GM23338 (cell line): ENCODE measurements at regions not wholly inside any gene's neighbourhood (a gene's known extent, or its start where the extent isn't known, plus 50 kb on each side); places are given as distances from the start of the nearest gene placed in this dataset.

ENCODE experiments used
- ATAC-seq: fragments of 200-7000 bp; cut with Tn5 transposase; 3 replicates; pipeline ENCODE4 v1.9.1; 2020
- DNase-seq: peaks from one replicate; pipeline ENCODE4 v3.0.0-alpha.2; 2015; ENCODE audit warnings: low spot score
- H2AFZ ChIP-seq: fragments of 200-600 bp; sonication (generic); 2 replicates; pipeline ENCODE4 v1.8.0; 2016; ENCODE audit warnings: antibody characterized with exemption, mild to moderate bottlenecking, moderate library complexity
- H3F3A ChIP-seq: fragments of 200-600 bp; sonication (generic); replicated peaks from 2 replicates; pipeline ENCODE4 v1.8.0; 2017; ENCODE audit warnings: antibody characterized with exemption, mixed run types, low read depth
- H3K27ac ChIP-seq: fragments of 200-600 bp; sonication (generic); 2 replicates; pipeline ENCODE4 v1.6.1; 2016; ENCODE audit warnings: low read depth
- H3K27me3 ChIP-seq: fragments of 200-600 bp; sonication (generic); 2 replicates; pipeline ENCODE4 v1.8.0; 2016; ENCODE audit warnings: mild to moderate bottlenecking, mixed run types, moderate library complexity; ENCODE audit not compliant: insufficient read depth
- H3K36me3 ChIP-seq: fragments of 200-600 bp; sonication (generic); 2 replicates; pipeline ENCODE4 v1.8.0; 2016; ENCODE audit warnings: mild to moderate bottlenecking; ENCODE audit not compliant: insufficient read depth
- H3K4me1 ChIP-seq: fragments of 200-600 bp; sonication (generic); 2 replicates; pipeline ENCODE4 v1.8.0; 2016; ENCODE audit warnings: mild to moderate bottlenecking, moderate library complexity; ENCODE audit not compliant: insufficient read depth
- H3K4me2 ChIP-seq: fragments of 200-600 bp; sonication (generic); 2 replicates; pipeline ENCODE4 v1.7.1; 2017; ENCODE audit warnings: mixed run types
- H3K4me3 ChIP-seq: fragments of 200-600 bp; sonication (generic); 2 replicates; pipeline ENCODE4 v1.6.1; 2016; ENCODE audit warnings: mixed run types
- H3K79me2 ChIP-seq: fragments of 200-600 bp; sonication (generic); replicated peaks from 2 replicates; pipeline ENCODE4 v1.8.0; 2017; ENCODE audit warnings: mild to moderate bottlenecking; ENCODE audit not compliant: insufficient read depth
- H3K9me2 ChIP-seq: fragments of 200-600 bp; sonication (generic); 2 replicates; pipeline ENCODE4 v1.8.0; 2017; ENCODE audit not compliant: insufficient read depth
- H4K20me1 ChIP-seq: fragments of 200-600 bp; sonication (generic); replicated peaks from 2 replicates; pipeline ENCODE4 v1.8.0; 2017; ENCODE audit warnings: mild to moderate bottlenecking; ENCODE audit not compliant: insufficient read depth
- H3K27ac Mint-ChIP-seq: 2 replicates; pipeline ENCODE4 v1.8.0; 2020; ENCODE audit warnings: inconsistent platforms, mild to moderate bottlenecking, moderate library complexity, mixed read lengths
- H3K27me3 Mint-ChIP-seq: 3 replicates; pipeline ENCODE4 v1.8.0; 2022; ENCODE audit warnings: low read depth, mild to moderate bottlenecking, moderate library complexity, mixed read lengths, inconsistent platforms; ENCODE audit not compliant: insufficient read depth, poor library complexity
- H3K36me3 Mint-ChIP-seq: 3 replicates; pipeline ENCODE4 v1.8.0; 2021; ENCODE audit warnings: low read depth, mild to moderate bottlenecking, inconsistent platforms, moderate library complexity, mixed read lengths
- H3K4me1 Mint-ChIP-seq: 3 replicates; pipeline ENCODE4 v1.8.0; 2020; ENCODE audit warnings: mild to moderate bottlenecking, inconsistent platforms, mixed read lengths
- H3K4me3 Mint-ChIP-seq: 3 replicates; pipeline ENCODE4 v1.8.0; 2021; ENCODE audit warnings: moderate library complexity, mild to moderate bottlenecking, inconsistent platforms, mixed read lengths
- H3K9me3 Mint-ChIP-seq: 3 replicates; pipeline ENCODE4 v1.8.0; 2020; ENCODE audit warnings: moderate library complexity, mild to moderate bottlenecking, inconsistent platforms, mixed read lengths
- CREB1 ChIP-seq: fragments of 250-450 bp; sonication (Bioruptor Pico); IDR thresholded peaks from 2 replicates; pipeline ENCODE4 v1.5.0; 2020; ENCODE audit warnings: low read depth, mild to moderate bottlenecking, moderate library complexity
- ETS1 ChIP-seq: IDR thresholded peaks from 2 replicates; pipeline ENCODE4 v1.6.1; 2016; ENCODE audit warnings: antibody characterized with exemption
- EZH2 ChIP-seq: fragments of 200-600 bp; sonication (generic); IDR thresholded peaks from one replicate; pipeline ENCODE4 v1.8.0; 2017; ENCODE audit warnings: antibody characterized with exemption, mild to moderate bottlenecking, low read depth; ENCODE audit not compliant: unreplicated experiment
- EZH2phosphoT487 ChIP-seq: fragments of 200-600 bp; sonication (generic); IDR thresholded peaks from one replicate; pipeline ENCODE4 v1.8.1; 2018; ENCODE audit warnings: antibody characterized with exemption; ENCODE audit not compliant: unreplicated experiment
- JUNB ChIP-seq: IDR thresholded peaks from one replicate; pipeline ENCODE4 v1.6.1; 2016; ENCODE audit warnings: antibody characterized with exemption; ENCODE audit not compliant: unreplicated experiment
- POLR2AphosphoS5 ChIP-seq: IDR thresholded peaks from 2 replicates; pipeline ENCODE4 v1.6.1; 2016; ENCODE audit warnings: antibody characterized with exemption, low read depth
- REST ChIP-seq: IDR thresholded peaks from one replicate; pipeline ENCODE4 v1.6.1; 2018; ENCODE audit warnings: antibody characterized with exemption; ENCODE audit not compliant: unreplicated experiment
- STAT1 ChIP-seq: IDR thresholded peaks from one replicate; pipeline ENCODE4 v1.6.1; 2016; ENCODE audit warnings: antibody characterized with exemption; ENCODE audit not compliant: unreplicated experiment
- ZNF114 ChIP-seq: fragments of 250-450 bp; sonication (Bioruptor Pico); IDR thresholded peaks from 2 replicates; pipeline ENCODE4 v1.5.0; 2020; ENCODE audit warnings: mild to moderate bottlenecking, moderate library complexity
- ZNF462 ChIP-seq: fragments of 250-450 bp; sonication (Bioruptor Pico); IDR thresholded peaks from 2 replicates; pipeline ENCODE4 v1.5.0; 2020; ENCODE audit warnings: mild to moderate bottlenecking, moderate library complexity
- TF ChIP-seq, protein P1 (sequence below), 2 experiments: fragments of 200-600 bp in 1 of 2; sonication (generic) in 1 of 2; conservative IDR thresholded peaks; 2 replicates each; pipeline versions ENCODE4 v1.5.1 to v1.6.1; 2016 to 2017; ENCODE audit warnings: antibody characterized with exemption in 2 of 2, low read depth in 2 of 2, mild to moderate bottlenecking in 2 of 2, moderate library complexity in 1 of 2

DNA sequence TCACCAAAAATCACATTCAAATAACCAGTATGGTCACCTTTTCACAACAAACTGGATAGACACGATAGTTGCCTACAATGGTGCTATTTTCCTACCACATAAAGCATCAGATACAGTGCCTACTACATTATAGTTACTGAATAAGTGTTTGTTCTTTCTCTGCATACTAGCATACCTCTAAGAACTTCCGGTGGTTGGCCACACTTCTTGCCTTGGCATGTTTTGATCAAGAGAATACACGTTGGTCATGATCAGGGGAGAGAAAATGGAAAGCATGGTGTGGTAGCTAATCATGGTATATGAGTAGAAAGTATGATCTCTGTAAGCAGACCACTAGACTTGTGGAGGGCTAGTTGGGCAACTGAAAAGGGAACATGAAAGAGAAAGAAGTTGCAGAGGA is 322.8 kb upstream of the DIAPH2 start:
- Mint-ChIP-seq H3K27ac (no peak overlapping the region), H3K27me3 (no peaks in the 10 kb centered on the region), H3K4me1 (no peaks in the 10 kb centered on the region), H3K9me3 (no peaks in the 10 kb centered on the region), H3K4me3 (no peak overlapping the region), H3K36me3 (no peaks in the 10 kb centered on the region)
- no peak overlapping the region for H3K4me2 ChIP-seq
- H3K9me2 ChIP-seq, result no peaks in the 10 kb centered on the region
- DNase-seq, result no peak
- ATAC-seq, result no peak
- no peak overlapping the region for H3K4me3 ChIP-seq
- H3K79me2 ChIP-seq, result no peaks in the 10 kb centered on the region
- no peak overlapping the region for H3K27ac ChIP-seq
- TF ChIP-seq ETS1 (no peak), ZNF462 (CRISPR knock-in tag) (no peak), POLR2AphosphoS5 (no peak), EZH2phosphoT487 (no peak), CREB1 (CRISPR knock-in tag) (no peak), JUNB (no peak), STAT1 (no peak), REST (no peak), EZH2 (no peak), ZNF114 (CRISPR knock-in tag) (no peak)
- TF ChIP-seq, protein P1, sequence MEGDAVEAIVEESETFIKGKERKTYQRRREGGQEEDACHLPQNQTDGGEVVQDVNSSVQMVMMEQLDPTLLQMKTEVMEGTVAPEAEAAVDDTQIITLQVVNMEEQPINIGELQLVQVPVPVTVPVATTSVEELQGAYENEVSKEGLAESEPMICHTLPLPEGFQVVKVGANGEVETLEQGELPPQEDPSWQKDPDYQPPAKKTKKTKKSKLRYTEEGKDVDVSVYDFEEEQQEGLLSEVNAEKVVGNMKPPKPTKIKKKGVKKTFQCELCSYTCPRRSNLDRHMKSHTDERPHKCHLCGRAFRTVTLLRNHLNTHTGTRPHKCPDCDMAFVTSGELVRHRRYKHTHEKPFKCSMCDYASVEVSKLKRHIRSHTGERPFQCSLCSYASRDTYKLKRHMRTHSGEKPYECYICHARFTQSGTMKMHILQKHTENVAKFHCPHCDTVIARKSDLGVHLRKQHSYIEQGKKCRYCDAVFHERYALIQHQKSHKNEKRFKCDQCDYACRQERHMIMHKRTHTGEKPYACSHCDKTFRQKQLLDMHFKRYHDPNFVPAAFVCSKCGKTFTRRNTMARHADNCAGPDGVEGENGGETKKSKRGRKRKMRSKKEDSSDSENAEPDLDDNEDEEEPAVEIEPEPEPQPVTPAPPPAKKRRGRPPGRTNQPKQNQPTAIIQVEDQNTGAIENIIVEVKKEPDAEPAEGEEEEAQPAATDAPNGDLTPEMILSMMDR (conservative IDR thresholded peaks at IDR 0.05; ENCODE audit: low read depth in 2 of 2), result no peak
- H4K20me1 ChIP-seq, result no peaks in the 10 kb centered on the region
- H3F3A ChIP-seq, result no peaks in the 10 kb centered on the region
- no peak overlapping the region for H2AFZ ChIP-seq
- no peaks in the 10 kb centered on the region for H3K36me3 ChIP-seq
- H3K4me1 ChIP-seq, result no peaks in the 10 kb centered on the region
- H3K27me3 ChIP-seq, result no peaks in the 10 kb centered on the region
